Lung (tissue), 11 donors: ENCODE measurements at regions not wholly inside any gene's neighbourhood (a gene's known extent, or its start where the extent isn't known, plus 50 kb on each side); places are given as distances from the start of the nearest gene placed in this dataset.

Source experiments
- ATAC-seq: fragments of 200-7000 bp; cut with Tn5 transposase; one replicate; pipeline ENCODE4 v1.9.1; 2020; ENCODE audit warnings: moderate number of reproducible peaks; ENCODE audit not compliant: insufficient read depth, low FRiP score
- DNase-seq, 3 donors: peaks; one replicate each; pipeline ENCODE4 v3.0.0-alpha.2; 2013 to 2017
- H3K27ac ChIP-seq, 2 donors: one replicate each; pipeline ENCODE4 v1.5.1; 2013; ENCODE audit warnings: mild to moderate bottlenecking in 2 of 2, moderate library complexity in 2 of 2, control low read depth in 1 of 2, inconsistent platforms in 1 of 2, low read depth in 1 of 2, low read length in 1 of 2
- H3K27me3 ChIP-seq, 3 donors: one replicate each; pipeline ENCODE4 v1.5.1; 2013; ENCODE audit warnings: low read length in 2 of 3; ENCODE audit not compliant: control insufficient read depth in 3 of 3, insufficient read depth in 3 of 3
- H3K36me3 ChIP-seq, 4 donors: one replicate each; pipeline ENCODE4 v1.5.1; 2013; ENCODE audit warnings: low read length in 4 of 4, mild to moderate bottlenecking in 1 of 4, moderate library complexity in 1 of 4; ENCODE audit not compliant: control insufficient read depth in 4 of 4, insufficient read depth in 4 of 4
- H3K4me1 ChIP-seq, 5 donors: one replicate each; pipeline ENCODE4 v1.5.1; 2013; ENCODE audit warnings: low read length in 5 of 5, mild to moderate bottlenecking in 2 of 5, moderate library complexity in 1 of 5; ENCODE audit not compliant: control insufficient read depth in 5 of 5, insufficient read depth in 5 of 5
- H3K4me3 ChIP-seq: one replicate; pipeline ENCODE4 v1.5.1; 2013; ENCODE audit warnings: mild to moderate bottlenecking, control low read depth, moderate library complexity
- H3K9ac ChIP-seq, 2 donors: one replicate each; pipeline ENCODE4 v1.5.1; 2013; ENCODE audit warnings: low read length in 2 of 2, control low read depth in 1 of 2; ENCODE audit not compliant: insufficient read depth in 1 of 2
- H3K9me3 ChIP-seq, 4 donors: one replicate each; pipeline ENCODE4 v1.5.1; 2013; ENCODE audit warnings: low read length in 3 of 4, mild to moderate bottlenecking in 1 of 4, moderate library complexity in 1 of 4; ENCODE audit not compliant: control insufficient read depth in 4 of 4, insufficient read depth in 3 of 4
- WGBS, 2 donors: extraction: QIAGEN DNeasy Blood & Tissue Kit; methylation state at CpG; one replicate each; pipeline ENCODE4 v1.1.7; 2013; 5-methylcytosine and 5-hydroxymethylcytosine counted together
- TF ChIP-seq, protein P1 (sequence below): IDR thresholded peaks from 2 replicates; pipeline ENCODE4 v1.5.1; 2012; ENCODE audit warnings: mild to moderate bottlenecking; ENCODE audit errors: control extremely low read depth, extremely low read depth
- donor health status: control.
- donor health status: control.
- donor health status: Bipolar disorder and iron deficiency.
- donor health status: healthy.
- donor health status: DM: yes; HTN: yes; CAD: no.

DNA sequence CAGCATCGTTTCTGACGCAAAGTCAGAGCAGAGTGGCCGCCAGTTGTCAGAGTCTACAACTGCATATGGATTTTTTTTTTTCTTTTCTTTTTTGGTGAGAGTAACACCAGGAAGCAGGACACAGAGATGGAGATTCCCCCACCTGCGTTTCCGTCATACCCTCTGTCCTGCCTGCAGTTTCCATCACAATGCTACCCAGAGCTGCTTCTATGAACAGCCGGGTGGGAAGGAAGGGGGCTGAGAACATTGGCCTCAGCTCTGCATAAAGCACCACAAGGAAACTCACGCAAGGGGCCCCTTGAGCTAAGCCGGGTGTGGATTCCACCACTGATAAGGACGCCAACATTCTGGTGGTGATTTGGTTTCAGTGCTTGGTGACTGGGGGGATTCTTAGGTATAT, 183.5 kb upstream of the AFDN start:
- TF ChIP-seq, protein P1, sequence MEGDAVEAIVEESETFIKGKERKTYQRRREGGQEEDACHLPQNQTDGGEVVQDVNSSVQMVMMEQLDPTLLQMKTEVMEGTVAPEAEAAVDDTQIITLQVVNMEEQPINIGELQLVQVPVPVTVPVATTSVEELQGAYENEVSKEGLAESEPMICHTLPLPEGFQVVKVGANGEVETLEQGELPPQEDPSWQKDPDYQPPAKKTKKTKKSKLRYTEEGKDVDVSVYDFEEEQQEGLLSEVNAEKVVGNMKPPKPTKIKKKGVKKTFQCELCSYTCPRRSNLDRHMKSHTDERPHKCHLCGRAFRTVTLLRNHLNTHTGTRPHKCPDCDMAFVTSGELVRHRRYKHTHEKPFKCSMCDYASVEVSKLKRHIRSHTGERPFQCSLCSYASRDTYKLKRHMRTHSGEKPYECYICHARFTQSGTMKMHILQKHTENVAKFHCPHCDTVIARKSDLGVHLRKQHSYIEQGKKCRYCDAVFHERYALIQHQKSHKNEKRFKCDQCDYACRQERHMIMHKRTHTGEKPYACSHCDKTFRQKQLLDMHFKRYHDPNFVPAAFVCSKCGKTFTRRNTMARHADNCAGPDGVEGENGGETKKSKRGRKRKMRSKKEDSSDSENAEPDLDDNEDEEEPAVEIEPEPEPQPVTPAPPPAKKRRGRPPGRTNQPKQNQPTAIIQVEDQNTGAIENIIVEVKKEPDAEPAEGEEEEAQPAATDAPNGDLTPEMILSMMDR, result no peak
- H3K4me1 ChIP-seq, result peaks cover 0 to 3% (median 0%) of the 10 kb centered on the region in 5 donors
- no peaks in the 10 kb centered on the region for H3K36me3 ChIP-seq
- no peaks in the 10 kb centered on the region for H3K27me3 ChIP-seq
- ATAC-seq (no peak), DNase-seq (no peak)
- no peaks in the 10 kb centered on the region for H3K9me3 ChIP-seq
- H3K4me3 ChIP-seq, result no peak overlapping the region
- 85 to 94% methylated on average over 9 of the region's 9 CpGs for WGBS, 2 donors
- H3K9ac ChIP-seq, result no peak overlapping the region
- no peak overlapping the region for H3K27ac ChIP-seq

DNA sequence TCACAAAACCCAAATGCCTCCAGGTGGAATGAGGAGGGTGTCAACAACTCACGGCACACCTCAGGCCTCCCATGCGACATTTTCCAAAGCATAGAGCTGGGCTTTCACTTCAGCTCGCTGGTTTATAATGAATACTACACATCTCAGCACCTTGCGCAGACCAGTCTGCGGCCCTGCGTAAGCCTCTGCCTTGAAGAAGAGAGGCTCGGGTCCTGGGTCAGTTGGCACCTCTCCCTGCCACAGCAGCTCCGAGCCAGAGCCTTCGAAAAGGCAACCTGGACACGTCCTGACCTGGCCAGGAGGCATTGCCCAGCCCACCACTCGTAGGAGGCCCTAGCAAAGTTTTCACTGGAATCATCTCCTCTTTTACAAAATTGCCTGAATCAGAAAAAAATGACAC, 183.0 kb upstream of the AFDN start:
- H3K9ac ChIP-seq, result no peak overlapping the region
- DNase-seq (no peak), ATAC-seq (no peak)
- H3K36me3 ChIP-seq, result no peaks in the 10 kb centered on the region
- H3K4me3 ChIP-seq, result no peak overlapping the region
- no peaks in the 10 kb centered on the region for H3K27me3 ChIP-seq
- no peak overlapping the region for H3K27ac ChIP-seq
- 92 to 95% methylated on average over 11 of the region's 11 CpGs for WGBS, 2 donors
- H3K9me3 ChIP-seq, result no peaks in the 10 kb centered on the region
- H3K4me1 ChIP-seq, result peaks cover 0 to 3% (median 0%) of the 10 kb centered on the region in 5 donors
- TF ChIP-seq, protein P1, result no peak

DNA sequence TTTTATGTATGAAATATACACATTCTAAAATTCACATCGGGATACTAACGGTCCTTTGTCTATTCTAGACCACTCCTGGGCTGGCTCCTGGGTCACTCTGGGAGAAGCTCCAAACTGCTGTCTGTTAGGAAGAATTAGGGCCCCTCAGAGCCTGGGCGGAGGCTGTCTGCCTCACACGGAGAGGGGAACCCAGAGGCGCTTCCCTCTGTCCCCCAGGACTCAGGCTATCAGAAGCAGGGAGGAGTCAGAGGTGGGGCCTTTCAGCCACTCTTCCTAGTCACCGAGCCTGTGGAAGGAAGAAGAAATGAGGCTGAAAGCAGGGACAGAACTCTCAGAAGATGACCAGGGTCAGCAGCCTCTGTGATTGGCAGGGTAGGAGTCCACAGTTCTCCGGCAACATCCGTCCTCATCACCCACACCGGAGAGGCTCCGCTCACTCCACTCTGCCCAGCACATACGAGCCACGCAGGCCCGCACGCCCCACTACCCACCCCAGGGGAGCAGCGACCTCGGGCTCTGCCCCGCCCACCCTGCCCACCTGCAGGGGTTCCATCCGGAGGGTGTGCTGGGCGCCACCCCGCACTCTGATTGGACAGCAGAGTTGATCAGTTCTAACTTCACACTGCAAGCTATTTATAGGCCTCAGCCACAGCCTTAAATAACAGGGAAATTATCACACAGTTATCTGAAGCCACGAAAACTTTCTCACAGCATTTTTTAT, 182.1 kb upstream of the AFDN start:
- Histone ChIP-seq H3K27ac (no peak overlapping the region), H3K4me1 (peaks cover 0 to 3% (median 0%) of the 10 kb centered on the region in 5 donors), H3K9me3 (no peaks in the 10 kb centered on the region), H3K27me3 (no peaks in the 10 kb centered on the region), H3K9ac (no peak overlapping the region), H3K4me3 (no peak overlapping the region), H3K36me3 (no peaks in the 10 kb centered on the region)
- 77 to 80% methylated on average over 21 of the region's 21 CpGs for WGBS, 2 donors
- no peak for ATAC-seq
- TF ChIP-seq, protein P1, result no peak
- DNase-seq, result no peak

DNA sequence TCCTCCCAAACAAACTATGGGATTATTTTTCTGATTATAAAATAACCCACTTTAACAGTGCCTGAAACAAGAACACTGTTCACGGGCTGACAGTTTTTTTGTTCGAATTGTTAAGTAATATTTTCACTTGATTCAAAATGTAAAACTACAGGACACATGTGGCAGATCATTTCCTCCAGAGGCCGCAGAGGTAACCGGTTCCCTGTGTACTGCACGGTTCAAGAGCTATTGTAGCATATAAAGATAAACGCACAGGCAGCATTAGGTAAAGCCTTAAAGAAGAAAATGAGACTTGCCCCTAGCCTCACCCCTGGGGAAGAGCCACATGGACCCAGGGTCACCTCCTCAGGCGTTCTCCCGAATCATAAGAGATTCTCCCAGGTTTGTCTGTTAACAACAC, 181.3 kb upstream of the AFDN start:
- no peak for ATAC-seq
- Histone ChIP-seq H3K27me3 (no peaks in the 10 kb centered on the region), H3K4me1 (peaks cover 0 to 3% (median 0%) of the 10 kb centered on the region in 5 donors), H3K9me3 (no peaks in the 10 kb centered on the region), H3K4me3 (no peak overlapping the region), H3K9ac (no peak overlapping the region), H3K36me3 (no peaks in the 10 kb centered on the region), H3K27ac (no peak overlapping the region)
- TF ChIP-seq, protein P1, result no peak
- 39 to 63% methylated on average over 8 of the region's 8 CpGs for WGBS, 2 donors
- DNase-seq, result no peak
